GM18498 (cell line): ENCODE measurements at regions not wholly inside any gene's neighbourhood (a gene's known extent, or its start where the extent isn't known, plus 50 kb on each side); places are given as distances from the start of the nearest gene placed in this dataset.
"Not testable (repeated sequence)": the region's sequence is repeated elsewhere in the genome, so short reads cannot be mapped to it uniquely, and the experiment has no call there.

Experiments used
- ATAC-seq: cut with Tn5 transposase; IDR thresholded peaks from one replicate; pipeline ENCODE4 v1.9.1; 2021; ENCODE audit warnings: mild to moderate bottlenecking, moderate library complexity; ENCODE audit not compliant: unreplicated experiment

GRCh38 chr3:194054540-194054939 lies 81.4 kb upstream of the HES1 start:
- ATAC-seq: no peak

GRCh38 chr3:194054961-194055360 lies 81.0 kb upstream of the HES1 start:
- ATAC-seq: no peak

GRCh38 chr3:194056323-194056722 lies 79.6 kb upstream of the HES1 start:
- ATAC-seq: not testable (repeated sequence)

GRCh38 chr3:194056731-194057415 lies 79.1 kb upstream of the HES1 start:
- ATAC-seq: no peak

GRCh38 chr3:194057570-194058188 lies 78.3 kb upstream of the HES1 start:
- peak; percentile 11 for ATAC-seq

GRCh38 chr3:194058189-194058571 lies 77.8 kb upstream of the HES1 start:
- peak; percentile 74 for ATAC-seq

- ATAC-seq: no peak
These were observed 77.2 kb upstream of the HES1 start for GRCh38 chr3:194058753-194059152.

- no peak for ATAC-seq
These were observed 74.4 kb upstream of the HES1 start for GRCh38 chr3:194061421-194062030.

- ATAC-seq: no peak
These were observed 73.1 kb upstream of the HES1 start for GRCh38 chr3:194062830-194063229.

GRCh38 chr3:194064380-194065332 lies 71.3 kb upstream of the HES1 start:
- ATAC-seq: no peak

GRCh38 chr3:194067327-194067726 lies 68.6 kb upstream of the HES1 start:
- not testable (repeated sequence) for ATAC-seq

GRCh38 chr3:194067949-194068362 lies 68.0 kb upstream of the HES1 start:
- no peak for ATAC-seq

GRCh38 chr3:194069421-194070219 lies 66.3 kb upstream of the HES1 start:
- no peak for ATAC-seq

- ATAC-seq: no peak
These were observed 65.7 kb upstream of the HES1 start for GRCh38 chr3:194070220-194070633.

GRCh38 chr3:194070634-194071409 lies 65.1 kb upstream of the HES1 start:
- ATAC-seq: peak; percentile 96

GRCh38 chr3:194072097-194072428 lies 63.9 kb upstream of the HES1 start:
- no peak for ATAC-seq

GRCh38 chr3:194072691-194073279 lies 63.2 kb upstream of the HES1 start:
- ATAC-seq: no peak

- ATAC-seq: no peak
These were observed 62.0 kb upstream of the HES1 start for GRCh38 chr3:194073926-194074325.

GRCh38 chr3:194075088-194075615 lies 60.8 kb upstream of the HES1 start:
- ATAC-seq: no peak
